Testis (tissue), 2 donors: ENCODE measurements at regions not wholly inside any gene's neighbourhood (a gene's known extent, or its start where the extent isn't known, plus 50 kb on each side); places are given as distances from the start of the nearest gene placed in this dataset.

Experiments
- POLR2A ChIP-seq: fragments of 450-650 bp; IDR thresholded peaks from one replicate; pipeline ENCODE4 v1.6.1; 2017; ENCODE audit warnings: antibody characterized with exemption, mild to moderate bottlenecking, moderate library complexity
- TF ChIP-seq, protein P1 (sequence below), 3 experiments: fragments of 450-650 bp in 2 of 3; fragments of 200-600 bp in 1 of 3; sonication (generic) in 1 of 3; IDR thresholded peaks; one replicate each; pipeline ENCODE4 v1.5.1; 2016 to 2019; ENCODE audit warnings: antibody characterized with exemption in 3 of 3, mild to moderate bottlenecking in 2 of 3, moderate library complexity in 1 of 3

DNA sequence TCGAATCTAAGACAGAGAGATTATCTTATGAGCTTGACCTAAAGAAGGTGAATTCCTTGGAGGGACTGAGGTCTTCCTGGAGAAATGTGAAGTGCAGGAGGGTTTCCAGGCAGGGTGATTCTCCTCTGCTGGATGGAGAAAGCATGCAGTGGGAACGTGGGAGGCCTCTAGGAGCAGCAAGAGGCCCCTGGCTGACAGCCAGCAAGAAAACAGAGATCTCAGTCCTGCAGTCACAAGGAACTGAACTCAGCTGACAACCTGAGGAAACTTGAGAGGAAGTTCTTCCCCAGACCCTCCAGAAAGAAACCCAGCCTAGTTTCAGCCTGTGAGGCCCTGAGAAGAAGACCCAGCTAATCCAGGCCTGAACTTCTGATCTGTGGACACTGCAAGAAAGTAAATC is 345.9 kb downstream of the FAM72C start:
- TF ChIP-seq, protein P1, sequence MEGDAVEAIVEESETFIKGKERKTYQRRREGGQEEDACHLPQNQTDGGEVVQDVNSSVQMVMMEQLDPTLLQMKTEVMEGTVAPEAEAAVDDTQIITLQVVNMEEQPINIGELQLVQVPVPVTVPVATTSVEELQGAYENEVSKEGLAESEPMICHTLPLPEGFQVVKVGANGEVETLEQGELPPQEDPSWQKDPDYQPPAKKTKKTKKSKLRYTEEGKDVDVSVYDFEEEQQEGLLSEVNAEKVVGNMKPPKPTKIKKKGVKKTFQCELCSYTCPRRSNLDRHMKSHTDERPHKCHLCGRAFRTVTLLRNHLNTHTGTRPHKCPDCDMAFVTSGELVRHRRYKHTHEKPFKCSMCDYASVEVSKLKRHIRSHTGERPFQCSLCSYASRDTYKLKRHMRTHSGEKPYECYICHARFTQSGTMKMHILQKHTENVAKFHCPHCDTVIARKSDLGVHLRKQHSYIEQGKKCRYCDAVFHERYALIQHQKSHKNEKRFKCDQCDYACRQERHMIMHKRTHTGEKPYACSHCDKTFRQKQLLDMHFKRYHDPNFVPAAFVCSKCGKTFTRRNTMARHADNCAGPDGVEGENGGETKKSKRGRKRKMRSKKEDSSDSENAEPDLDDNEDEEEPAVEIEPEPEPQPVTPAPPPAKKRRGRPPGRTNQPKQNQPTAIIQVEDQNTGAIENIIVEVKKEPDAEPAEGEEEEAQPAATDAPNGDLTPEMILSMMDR (IDR thresholded peaks at IDR 0.05): no peak
- TF ChIP-seq POLR2A: no peak
